Activated T-cell treated with anti-CD3 and anti-CD28 coated beads, Interleukin-2, amount 50 U/mL, for 4 hours (primary cell): ENCODE measurements at regions not wholly inside any gene's neighbourhood (a gene's known extent, or its start where the extent isn't known, plus 50 kb on each side); places are given as distances from the start of the nearest gene placed in this dataset.

ENCODE experiments used
- ATAC-seq, 2 donors: fragments of 200-7000 bp; cut with Tn5 transposase; one replicate each; pipeline ENCODE4 v1.10.0; 2021
- DNase-seq: peaks from one replicate; pipeline ENCODE4 v3.0.0-alpha.2; 2020
- H3K27me3 Mint-ChIP-seq: one replicate; pipeline ENCODE4 v1.8.0; 2021; ENCODE audit warnings: low read depth, mixed read lengths
- H3K36me3 Mint-ChIP-seq: one replicate; pipeline ENCODE4 v1.8.0; 2022; ENCODE audit warnings: mixed read lengths; ENCODE audit not compliant: insufficient read depth
- H3K4me1 Mint-ChIP-seq: one replicate; pipeline ENCODE4 v1.8.0; 2021; ENCODE audit warnings: low read depth, mixed read lengths
- H3K4me3 Mint-ChIP-seq: one replicate; pipeline ENCODE4 v1.8.0; 2021; ENCODE audit warnings: mild to moderate bottlenecking, moderate library complexity, mixed read lengths
- H3K9me3 Mint-ChIP-seq: one replicate; pipeline ENCODE4 v1.8.0; 2021; ENCODE audit warnings: mixed read lengths

DNA sequence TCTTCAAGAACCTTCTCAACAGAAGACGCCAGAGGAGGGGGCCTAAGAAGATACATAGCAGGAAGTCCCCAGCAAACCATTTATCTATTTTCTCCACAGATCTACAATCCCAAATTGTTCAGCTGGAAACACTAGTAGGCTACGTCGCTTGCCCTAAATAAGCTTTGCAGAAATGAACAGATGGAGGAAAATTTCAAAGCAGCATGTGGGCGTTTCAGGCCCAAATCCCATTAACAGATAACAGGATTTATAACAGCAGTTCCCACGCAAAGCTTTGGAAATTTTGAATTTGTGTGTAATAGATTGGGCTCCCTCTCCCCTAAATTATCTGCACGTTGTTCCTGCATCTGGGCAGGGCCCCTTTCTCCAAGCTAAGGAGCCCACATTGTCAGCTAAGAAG is 60.6 kb upstream of the FRMD4A start:
- ATAC-seq (no peak), DNase-seq (no peak)
- H3K4me1 Mint-ChIP-seq: peaks cover 34% of the 10 kb centered on the region
- H3K9me3 Mint-ChIP-seq: peaks cover 10% of the 10 kb centered on the region
- peaks cover 5% of the 10 kb centered on the region for H3K27me3 Mint-ChIP-seq
- H3K4me3 Mint-ChIP-seq: no peak overlapping the region
- no peaks in the 10 kb centered on the region for H3K36me3 Mint-ChIP-seq

DNA sequence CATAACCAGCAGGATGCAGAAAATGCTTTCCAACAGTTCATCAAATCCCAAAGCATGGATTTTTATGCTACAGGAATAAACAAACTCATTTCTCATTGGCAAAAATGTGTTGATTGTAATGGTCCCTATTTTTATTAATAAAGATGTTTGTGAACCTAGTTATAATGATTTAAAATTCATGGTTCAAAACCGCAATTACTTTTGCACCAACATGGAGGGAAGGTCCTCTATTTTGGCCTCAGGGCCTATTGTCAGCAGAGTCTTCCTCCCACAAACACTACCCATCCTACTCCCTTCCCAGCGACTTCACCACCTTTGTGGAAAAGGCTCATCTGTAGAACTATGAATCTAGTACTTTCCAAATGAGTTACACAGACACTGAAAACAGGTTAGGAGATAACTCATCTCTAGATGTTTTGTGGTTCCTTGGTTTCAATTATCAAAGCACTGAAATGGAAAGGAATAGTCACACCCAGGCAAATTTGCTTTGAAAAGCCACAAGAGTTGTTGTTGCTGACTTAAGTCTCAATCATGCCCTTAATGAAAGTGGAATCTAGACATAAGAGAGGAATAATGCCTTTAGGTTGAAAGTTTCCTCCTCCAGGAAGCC is 59.4 kb upstream of the FRMD4A start:
- H3K36me3 Mint-ChIP-seq: no peaks in the 10 kb centered on the region
- H3K4me3 Mint-ChIP-seq: no peak overlapping the region
- H3K4me1 Mint-ChIP-seq: peaks cover 46% of the 10 kb centered on the region
- DNase-seq: no peak
- H3K27me3 Mint-ChIP-seq: peaks cover 5% of the 10 kb centered on the region
- ATAC-seq: peak; percentile 79 to 84
- H3K9me3 Mint-ChIP-seq: peaks cover 10% of the 10 kb centered on the region

DNA sequence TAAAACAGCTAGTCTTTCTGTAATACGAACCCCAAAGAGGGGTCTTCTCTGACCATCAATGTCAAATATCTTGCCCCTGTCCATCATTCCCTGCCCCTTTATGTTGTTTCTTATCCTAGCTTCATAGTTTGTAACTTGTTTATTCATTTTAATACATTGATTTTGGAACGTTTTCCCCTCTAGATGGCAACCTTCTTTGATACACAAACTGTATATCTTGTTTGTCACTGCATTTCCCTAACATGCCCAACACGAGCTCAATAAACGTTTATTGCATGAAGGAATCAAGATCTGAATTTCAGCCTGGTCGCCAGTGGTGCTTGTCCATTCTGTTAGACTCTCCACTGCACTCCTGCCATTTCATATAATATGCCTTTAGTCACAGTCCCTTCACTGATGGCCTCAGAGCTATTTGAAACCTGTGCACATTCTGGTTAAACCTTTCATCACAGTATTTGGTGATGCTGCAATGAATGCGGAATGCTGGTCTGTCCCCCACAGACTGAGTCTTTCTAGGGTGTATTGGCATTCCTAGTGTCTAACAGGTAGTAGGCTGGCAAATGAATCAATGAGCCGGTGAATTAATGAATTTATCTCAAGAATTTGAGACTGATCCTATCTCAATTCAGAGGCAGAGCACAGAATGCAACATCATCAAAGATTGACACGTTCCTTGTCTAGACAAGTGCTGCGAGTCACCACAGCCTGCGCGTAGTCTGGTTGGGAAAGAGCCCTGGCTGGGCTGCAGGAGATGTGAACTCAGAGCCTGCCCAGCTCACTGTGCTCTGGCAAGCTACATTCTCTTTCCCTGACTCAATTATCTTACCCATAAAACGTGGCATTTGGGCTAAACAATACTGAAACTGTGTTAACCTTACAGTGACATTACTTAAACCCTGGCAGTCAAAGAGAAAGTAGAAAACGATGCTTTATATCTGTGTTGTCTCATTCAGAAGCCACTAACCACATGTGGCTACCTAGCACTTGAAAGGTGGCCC is 55.2 kb upstream of the FRMD4A start:
- peak; percentile 6 for DNase-seq
- Mint-ChIP-seq H3K4me1 (peaks cover 73% of the 10 kb centered on the region), H3K27me3 (peaks cover 5% of the 10 kb centered on the region)

DNA sequence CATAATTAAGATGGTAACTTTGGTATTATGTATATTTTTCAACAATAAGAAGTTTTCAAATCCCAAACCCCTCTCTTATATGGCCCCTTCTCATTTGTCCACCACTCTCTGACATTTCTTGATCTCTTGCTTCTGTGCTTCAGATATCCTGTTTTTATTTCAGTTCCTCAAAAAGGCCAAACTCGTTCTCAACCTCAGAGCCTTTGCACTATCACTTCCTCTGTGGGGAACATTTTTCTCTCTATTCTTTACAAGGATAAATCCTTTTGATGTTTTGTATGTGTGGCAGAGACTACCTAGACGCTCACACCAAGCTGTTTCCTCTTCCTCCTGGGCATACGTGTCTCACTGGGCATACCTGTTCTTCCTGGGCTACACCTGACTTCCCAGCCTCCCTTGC is 54.2 kb upstream of the FRMD4A start:
- no peaks in the 10 kb centered on the region for H3K36me3 Mint-ChIP-seq
- H3K4me3 Mint-ChIP-seq: no peak overlapping the region
- ATAC-seq (no peak), DNase-seq (no peak)
- H3K9me3 Mint-ChIP-seq: peaks cover 2% of the 10 kb centered on the region
- peaks cover 64% of the 10 kb centered on the region for H3K4me1 Mint-ChIP-seq
- H3K27me3 Mint-ChIP-seq: peaks cover 5% of the 10 kb centered on the region

More for the DNA sequence above, 55.2 kb upstream of the FRMD4A start:
- H3K9me3 Mint-ChIP-seq: peaks cover 4% of the 10 kb centered on the region
- no peak overlapping the region for H3K4me3 Mint-ChIP-seq
- H3K36me3 Mint-ChIP-seq: no peaks in the 10 kb centered on the region
- peak; percentile 58 to 72 for ATAC-seq

DNA sequence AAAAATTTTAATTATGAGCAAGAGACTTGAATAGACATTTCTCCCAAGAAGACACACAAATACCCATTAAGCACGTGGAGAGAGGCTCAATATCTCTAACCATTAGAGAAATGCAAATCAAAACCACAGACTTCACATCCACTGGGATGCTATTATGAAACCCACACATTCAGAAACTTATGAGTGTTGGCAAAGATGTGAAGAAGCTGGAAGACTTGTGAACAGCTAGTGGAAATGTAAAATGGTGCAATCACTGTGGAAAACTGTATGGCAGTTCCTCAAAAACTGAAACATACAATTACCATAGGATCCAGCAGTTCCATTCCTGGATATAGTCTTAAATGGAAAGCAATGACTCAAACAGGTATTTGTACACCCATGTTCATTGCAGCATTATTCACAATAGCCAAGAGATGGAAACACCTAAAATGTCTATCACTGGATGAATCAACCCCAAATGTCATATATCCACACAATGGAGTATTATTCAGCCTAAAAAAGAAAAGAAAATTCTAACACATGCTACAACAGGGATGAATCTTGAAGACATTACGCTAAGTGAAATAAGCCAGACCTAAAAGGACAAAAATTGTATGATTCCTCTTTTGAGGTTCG is 53.5 kb upstream of the FRMD4A start:
- Mint-ChIP-seq H3K4me1 (peaks cover 57% of the 10 kb centered on the region), H3K4me3 (no peak overlapping the region), H3K9me3 (no peaks in the 10 kb centered on the region), H3K27me3 (peaks cover 5% of the 10 kb centered on the region), H3K36me3 (no peaks in the 10 kb centered on the region)
- DNase-seq: no peak
- no peak for ATAC-seq

DNA sequence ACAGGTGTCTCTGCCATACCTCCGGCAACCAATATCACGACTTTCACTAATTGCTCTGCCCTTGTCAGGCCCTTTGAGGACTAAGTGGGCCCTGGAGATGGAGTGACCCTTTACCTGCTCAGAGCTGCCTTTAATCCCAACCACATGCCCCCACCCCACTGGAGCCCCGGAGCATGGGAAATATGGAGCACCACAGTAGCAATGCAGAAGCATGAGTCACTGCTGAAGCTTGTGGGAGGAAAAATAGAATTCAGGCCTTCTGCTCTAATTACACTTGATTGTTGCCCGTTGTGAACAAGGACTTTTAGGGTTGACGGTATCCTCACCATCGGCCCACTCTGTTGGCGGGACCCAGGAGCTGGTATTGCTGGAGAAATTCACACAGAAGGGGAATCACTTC is 52.5 kb upstream of the FRMD4A start:
- H3K4me1 Mint-ChIP-seq: peaks cover 53% of the 10 kb centered on the region
- no peaks in the 10 kb centered on the region for H3K36me3 Mint-ChIP-seq
- H3K9me3 Mint-ChIP-seq: no peaks in the 10 kb centered on the region
- no peak for DNase-seq
- no peak overlapping the region for H3K4me3 Mint-ChIP-seq
- ATAC-seq: no peak
- peaks cover under 1% of the 10 kb centered on the region for H3K27me3 Mint-ChIP-seq

DNA sequence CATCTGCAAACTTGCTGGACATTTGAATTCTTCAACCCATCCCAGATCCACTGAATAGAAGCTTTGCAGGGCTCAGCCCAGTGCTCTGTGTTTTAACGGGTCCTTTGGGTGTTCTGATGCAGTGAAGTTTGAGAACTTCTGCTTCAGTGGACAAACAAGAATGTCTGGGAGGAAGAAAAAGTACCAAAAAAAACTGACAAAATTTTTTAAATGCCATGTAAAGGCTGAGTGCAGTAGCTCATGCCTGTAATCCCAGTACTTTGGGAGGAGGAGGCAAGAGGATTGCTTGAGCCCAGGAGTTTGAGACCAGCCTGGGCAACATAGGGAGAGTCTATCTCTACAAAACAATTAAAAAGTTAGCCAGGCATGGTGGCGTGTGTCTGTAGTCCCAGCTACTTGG is 51.8 kb upstream of the FRMD4A start:
- H3K4me1 Mint-ChIP-seq: peaks cover 51% of the 10 kb centered on the region
- H3K27me3 Mint-ChIP-seq: no peaks in the 10 kb centered on the region
- H3K9me3 Mint-ChIP-seq: no peaks in the 10 kb centered on the region
- no peak for ATAC-seq
- H3K36me3 Mint-ChIP-seq: no peaks in the 10 kb centered on the region
- H3K4me3 Mint-ChIP-seq: no peak overlapping the region
- DNase-seq: no peak

DNA sequence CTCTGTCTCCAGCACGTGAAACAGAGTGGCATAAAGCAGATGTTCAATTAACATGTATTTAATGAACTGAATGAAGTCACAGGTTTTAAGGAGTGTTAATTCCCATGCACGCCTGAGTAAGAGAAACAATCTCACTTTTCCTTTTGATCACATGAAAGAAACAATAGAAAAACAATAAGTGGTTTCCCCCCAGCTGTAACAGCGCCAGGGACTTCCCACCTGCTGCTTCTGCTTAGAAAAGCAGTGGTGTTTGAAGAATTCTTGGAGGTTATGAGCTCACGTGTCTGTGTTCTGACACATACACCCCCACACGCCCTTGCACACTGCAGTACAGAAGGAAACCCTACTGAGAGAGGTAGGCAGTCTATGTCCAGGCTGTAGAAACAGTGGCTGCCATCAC is 51.3 kb upstream of the FRMD4A start:
- H3K36me3 Mint-ChIP-seq: no peaks in the 10 kb centered on the region
- no peaks in the 10 kb centered on the region for H3K9me3 Mint-ChIP-seq
- peaks cover 51% of the 10 kb centered on the region for H3K4me1 Mint-ChIP-seq
- DNase-seq (peak; percentile 27), ATAC-seq (peak; percentile 76)
- H3K27me3 Mint-ChIP-seq: no peaks in the 10 kb centered on the region
- no peak overlapping the region for H3K4me3 Mint-ChIP-seq

DNA sequence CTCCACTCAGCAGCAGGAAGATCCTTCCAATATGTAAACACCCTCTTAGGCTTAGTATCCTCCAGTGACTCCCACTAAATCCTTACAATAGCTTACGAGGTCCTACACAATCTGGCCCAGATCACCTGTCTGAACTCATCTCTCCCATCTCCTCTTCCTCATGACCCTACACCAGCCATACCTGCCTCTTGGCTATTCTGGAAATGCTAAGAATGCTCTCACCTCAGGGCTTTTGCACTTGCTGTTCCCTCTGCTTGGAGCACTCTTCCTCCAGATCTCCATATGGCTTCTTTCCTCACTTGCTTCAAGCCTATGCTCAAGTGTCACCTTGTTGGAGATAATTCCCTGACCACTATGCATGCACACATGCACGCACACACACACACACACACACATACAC is 50.8 kb upstream of the FRMD4A start:
- ATAC-seq: no peak
- H3K27me3 Mint-ChIP-seq: no peaks in the 10 kb centered on the region
- H3K4me1 Mint-ChIP-seq: peaks cover 47% of the 10 kb centered on the region
- H3K9me3 Mint-ChIP-seq: no peaks in the 10 kb centered on the region
- no peak overlapping the region for H3K4me3 Mint-ChIP-seq
- H3K36me3 Mint-ChIP-seq: no peaks in the 10 kb centered on the region
- no peak for DNase-seq

DNA sequence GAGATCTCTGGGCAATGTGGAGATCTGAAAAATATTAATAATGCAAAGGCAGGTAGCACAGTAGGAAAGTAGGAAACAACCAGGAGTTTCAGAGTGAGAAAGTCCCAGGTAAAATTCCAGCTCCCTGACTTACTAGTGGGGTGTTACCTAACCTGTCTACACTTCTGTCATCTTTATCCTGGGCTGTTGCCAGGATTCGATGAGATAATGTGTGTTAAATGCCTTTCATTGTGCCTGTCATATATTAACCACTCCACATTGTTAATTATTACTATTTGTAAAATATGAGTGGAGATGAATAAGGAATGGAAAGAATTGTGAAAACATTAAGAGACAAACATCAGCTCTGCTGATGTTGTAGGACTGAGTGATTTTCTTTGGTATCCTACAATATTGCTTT is 50.0 kb upstream of the FRMD4A start:
- Mint-ChIP-seq H3K27me3 (peaks cover 5% of the 10 kb centered on the region), H3K4me3 (no peak overlapping the region), H3K9me3 (no peaks in the 10 kb centered on the region), H3K36me3 (no peaks in the 10 kb centered on the region), H3K4me1 (peaks cover 41% of the 10 kb centered on the region)
- ATAC-seq (no peak), DNase-seq (no peak)
